Superior temporal gyrus (tissue), 1 donor: ENCODE measurements at regions not wholly inside any gene's neighbourhood (a gene's known extent, or its start where the extent isn't known, plus 50 kb on each side); places are given as distances from the start of the nearest gene placed in this dataset.
"Not testable (repeated sequence)": the region's sequence is repeated elsewhere in the genome, so short reads cannot be mapped to it uniquely, and the experiment has no call there.

ENCODE experiments used
- DNase-seq: peaks from one replicate; pipeline ENCODE4 v3.0.0-alpha.2; 2016; ENCODE audit errors: extremely low spot score

GRCh38 chr12:126248871-126249403, 1183.7 kb downstream of the AACS start:
- no peak for DNase-seq

- DNase-seq = no peak
Observed at GRCh38 chr12:126258190-126258589, 1193.0 kb downstream of the AACS start.

DNA sequence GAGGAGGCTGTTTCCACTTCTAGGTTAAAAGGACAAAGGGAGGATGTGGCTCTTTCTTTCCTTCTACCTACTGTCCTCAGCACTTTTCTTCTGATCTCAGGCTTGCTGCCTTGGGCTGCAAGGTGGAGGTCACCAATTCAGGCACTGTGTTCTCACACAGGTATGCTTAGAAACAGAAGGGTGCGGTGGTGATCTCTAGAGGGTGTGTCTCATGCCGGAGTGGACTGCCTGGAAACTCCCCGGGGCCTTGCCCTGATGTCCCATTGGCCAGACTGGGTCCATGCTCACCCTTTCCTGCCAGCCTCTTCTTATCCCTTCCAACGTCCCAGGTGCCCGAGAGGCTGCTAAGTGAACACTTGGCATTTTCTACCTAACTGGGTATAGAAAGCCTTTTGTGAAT, 1197.6 kb downstream of the AACS start:
- no peak for DNase-seq

DNA sequence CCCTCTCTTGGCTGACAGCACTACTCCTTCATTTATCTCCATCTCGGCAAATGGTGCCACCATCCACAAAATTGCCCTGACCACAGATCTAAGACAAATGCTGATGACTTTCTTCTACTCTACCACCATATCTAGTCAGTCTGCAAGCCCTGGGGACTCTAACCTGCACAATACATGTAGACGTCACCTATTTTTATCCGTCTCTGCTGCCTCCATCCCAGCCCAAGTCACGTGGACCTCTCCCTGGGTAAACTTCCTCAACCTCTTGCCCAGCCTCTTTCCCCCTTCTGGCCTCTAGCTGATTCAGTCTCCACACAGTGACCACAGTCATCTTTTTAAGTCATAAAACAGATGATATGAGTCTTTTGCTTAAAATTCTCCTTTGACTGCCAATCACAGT, 1203.0 kb downstream of the AACS start:
- no peak for DNase-seq

DNA sequence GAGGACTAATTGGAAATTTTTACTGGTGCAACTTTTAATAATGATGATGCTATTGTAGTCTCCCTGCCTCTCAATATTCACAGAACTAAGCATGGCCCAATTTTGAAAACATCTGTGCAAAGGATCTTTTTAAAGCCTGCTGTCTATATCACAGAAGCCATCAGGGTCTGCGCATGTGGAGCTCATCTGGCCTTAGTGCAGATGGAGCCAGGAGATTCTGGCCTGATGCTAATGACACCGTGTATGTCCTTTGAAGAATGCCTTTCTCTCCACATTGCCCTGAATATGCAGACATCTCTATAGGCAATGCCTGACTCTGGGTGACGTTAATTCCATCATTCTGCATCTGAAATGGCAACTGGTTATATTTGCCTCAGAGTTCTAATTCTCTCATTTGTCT, 1205.9 kb downstream of the AACS start:
- no peak for DNase-seq

- DNase-seq = no peak
Observed at GRCh38 chr12:126282691-126283090, 1217.5 kb downstream of the AACS start.

DNA sequence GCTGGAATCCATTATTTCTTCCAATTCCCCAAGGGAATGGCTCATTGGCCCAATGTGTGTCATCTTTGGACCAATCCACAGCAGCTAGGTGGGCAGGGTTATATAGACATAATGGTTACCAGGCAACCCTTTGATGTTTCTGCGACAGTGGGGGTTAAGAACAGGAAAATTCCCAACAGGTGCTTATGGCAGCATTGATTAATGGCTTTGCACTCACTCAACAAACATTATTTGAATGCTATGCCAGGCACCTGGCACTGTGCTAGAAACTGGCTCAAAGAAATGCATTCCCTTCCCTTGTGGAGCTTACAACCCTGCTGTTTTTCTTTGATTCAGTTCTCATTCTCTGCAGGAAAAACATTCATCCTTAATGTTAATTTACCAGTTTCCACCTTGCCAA, 1221.0 kb downstream of the AACS start:
- DNase-seq = no peak

- no peak for DNase-seq
Observed at GRCh38 chr12:126290456-126290855, 1225.2 kb downstream of the AACS start.

DNA sequence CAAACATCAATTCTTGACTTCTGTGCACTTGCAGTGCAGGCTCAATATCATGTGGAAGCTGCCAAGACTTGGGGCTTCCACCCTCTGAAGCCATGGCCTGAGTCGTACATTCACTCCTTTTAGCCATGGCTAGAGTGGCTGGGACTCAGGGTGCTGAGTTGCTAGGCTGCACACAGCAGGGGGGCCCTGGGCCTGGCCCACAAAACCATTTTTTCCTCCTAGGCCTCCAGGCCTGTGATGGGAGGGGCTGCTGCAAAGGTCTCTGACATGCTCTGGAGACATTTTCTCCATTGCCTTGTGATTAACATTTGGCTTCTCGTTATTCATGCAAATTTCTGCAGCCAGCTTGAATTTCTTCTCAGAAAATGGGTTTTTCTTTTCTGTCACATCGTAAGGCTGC, 1226.8 kb downstream of the AACS start:
- DNase-seq = not testable (repeated sequence)

GRCh38 chr12:126295652-126296051, 1230.4 kb downstream of the AACS start:
- DNase-seq = no peak

DNA sequence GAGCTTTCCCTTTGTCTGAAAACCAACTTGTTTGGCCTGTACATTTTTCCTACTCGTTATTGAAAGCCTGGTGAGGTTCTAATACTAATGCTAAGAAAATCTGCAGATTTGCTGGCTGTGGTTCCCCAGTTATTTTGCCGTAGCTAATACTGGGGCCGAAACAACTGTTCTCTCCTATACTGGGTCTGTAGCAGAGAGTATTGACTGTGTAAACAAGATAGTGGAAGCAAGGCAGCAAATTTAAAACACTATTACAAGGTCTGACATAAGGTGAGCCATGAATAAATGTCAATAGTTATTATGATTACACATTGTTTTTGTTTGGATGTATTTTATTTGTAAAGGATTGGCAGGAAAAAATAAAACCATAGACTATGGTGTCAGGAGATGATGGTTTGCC, 1244.0 kb downstream of the AACS start:
- no peak for DNase-seq

GRCh38 chr12:126312457-126312856, 1247.2 kb downstream of the AACS start:
- DNase-seq = no peak

DNA sequence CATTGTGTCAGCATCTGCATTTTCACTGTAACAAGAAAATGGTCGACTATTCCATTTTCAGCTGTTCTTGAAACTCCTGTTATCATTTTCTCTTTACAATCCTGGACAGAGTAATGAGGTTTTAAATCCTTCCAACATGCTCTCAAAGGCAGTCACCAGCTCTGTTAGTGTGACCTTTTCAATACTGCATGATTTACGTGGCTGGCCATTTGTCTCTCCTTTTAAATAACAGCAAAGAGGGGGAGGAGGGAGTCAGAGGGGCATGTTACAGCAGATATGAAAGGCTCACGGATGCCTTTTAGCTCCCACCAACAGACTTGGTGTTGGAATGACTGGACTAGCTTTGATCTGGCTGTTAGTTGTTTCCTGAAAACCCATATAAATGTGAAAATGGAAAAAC, 1251.2 kb downstream of the AACS start:
- no peak for DNase-seq

DNA sequence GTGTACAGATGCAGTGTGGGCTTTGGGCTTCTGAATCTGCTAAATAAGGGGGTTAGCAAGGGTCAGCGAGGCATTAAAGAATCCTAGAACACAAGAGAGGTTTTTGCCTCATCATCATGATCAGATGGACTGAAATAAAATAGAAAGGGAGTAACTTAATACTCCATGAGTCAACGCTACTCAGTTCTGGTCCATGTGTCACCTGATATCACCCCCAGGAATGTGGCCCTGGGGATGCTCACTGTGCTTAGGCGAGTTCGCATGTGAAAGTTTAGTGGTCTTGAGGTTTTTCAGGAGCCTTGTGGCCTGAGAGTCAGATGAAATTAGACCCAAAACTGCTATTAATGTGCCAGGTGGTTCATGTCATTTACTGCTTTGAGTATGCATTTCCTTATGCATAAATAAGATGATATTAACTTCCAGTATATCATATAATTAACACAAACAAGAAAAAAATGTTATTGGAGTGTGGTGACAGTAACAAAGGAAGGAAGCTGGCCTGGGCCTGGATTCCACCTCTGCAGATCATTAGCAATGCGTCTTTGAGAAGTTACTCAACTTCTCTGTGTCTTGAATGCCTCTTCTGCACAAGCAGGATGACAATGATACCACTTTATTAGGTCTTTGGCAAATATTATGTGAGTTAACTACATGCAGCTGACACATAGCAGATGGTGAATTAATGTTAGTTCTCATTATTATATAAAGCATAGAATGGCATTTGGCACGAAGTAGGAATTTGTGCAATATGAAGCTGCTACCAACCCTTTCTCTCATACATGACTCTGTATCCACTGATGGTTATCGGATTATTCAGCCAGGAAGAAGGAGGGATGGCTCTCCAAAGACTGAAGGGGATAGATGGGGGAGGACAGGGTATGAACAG, 1272.6 kb downstream of the AACS start:
- DNase-seq = no peak

DNA sequence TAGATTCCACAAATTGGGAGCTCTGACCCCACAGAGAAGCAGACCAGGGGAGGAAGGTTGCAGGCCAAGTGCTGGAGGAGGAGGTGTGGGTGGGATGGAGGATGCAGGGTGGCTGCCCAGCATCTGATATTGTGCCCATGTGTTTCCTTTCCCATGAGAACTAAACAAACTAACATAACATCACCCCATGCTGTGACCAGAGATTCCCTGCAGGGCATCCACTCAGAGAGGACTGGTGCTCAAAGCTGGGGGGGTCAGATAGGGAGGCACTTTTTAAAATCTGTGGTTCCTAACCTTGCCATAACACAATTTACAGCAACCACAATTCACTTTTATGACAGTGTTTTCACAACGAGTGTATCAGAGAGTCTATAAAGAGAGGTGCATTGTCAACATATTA, 1277.6 kb downstream of the AACS start:
- DNase-seq = no peak

GRCh38 chr12:126343321-126343720, 1278.1 kb downstream of the AACS start:
- DNase-seq = no peak

- no peak for DNase-seq
Observed at GRCh38 chr12:126346087-126346486, 1280.9 kb downstream of the AACS start.

- DNase-seq = no peak
Observed at GRCh38 chr12:126347421-126347820, 1282.2 kb downstream of the AACS start.

- DNase-seq = peak; percentile 57
Observed at GRCh38 chr12:126349383-126349782, 1284.1 kb downstream of the AACS start.

- no peak for DNase-seq
Observed at GRCh38 chr12:126353604-126354003, 1288.4 kb downstream of the AACS start.

DNA sequence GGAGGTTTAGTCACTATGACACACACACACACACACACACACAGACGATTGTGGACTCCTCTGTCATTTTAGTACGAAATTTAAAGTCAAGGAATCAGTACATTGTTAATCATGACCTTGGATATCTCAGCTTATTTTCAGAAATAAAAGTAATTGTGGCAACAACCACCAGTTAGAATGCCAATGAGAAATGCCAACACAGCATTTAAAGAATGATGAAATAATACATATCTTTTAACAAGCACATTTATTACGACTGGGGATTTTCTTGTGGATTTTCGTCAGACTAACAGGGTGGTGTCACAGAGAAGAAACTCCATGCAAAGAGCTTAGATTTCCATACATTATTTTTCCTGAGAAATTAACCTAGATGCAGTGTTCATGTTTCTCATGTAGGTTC, 1289.4 kb downstream of the AACS start:
- no peak for DNase-seq

DNA sequence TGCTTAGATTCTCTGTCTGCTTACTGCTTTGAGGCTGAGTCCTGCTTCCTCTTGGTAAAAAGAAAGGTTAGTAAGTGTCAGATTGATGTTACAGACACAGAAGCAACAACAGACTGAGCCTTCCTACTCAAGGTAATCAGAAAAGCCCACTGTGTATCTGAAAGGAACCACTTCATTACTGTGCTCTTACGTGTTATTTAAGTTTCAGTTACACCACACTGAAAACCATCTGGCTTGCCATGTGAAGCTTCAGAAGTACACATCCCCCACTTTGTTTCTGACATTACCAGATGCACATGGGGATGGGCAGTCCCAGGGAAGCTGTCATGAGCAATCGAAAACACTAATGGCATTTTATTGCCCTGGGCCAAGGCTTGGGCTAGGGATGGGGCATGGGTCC, 1290.1 kb downstream of the AACS start:
- peak; percentile 9 for DNase-seq

DNA sequence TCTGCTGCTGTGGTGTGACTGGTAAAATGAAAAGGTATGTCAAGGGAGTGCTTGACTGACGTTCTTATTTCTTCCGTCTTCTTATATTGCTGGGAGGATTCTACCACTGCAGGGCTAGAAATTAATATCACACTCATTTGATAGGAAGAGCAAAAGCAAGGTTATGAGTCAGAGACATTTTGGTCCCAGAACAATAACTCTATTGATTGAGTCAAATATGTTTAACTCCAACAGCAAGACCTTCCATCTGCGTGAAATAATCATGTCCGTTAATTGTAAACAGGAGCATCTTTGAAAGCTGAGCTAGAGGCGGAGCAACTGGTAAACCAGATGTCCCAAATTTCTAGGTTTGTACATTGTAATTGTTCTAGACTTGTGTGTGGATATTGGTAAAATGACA, 1293.6 kb downstream of the AACS start:
- DNase-seq = no peak

DNA sequence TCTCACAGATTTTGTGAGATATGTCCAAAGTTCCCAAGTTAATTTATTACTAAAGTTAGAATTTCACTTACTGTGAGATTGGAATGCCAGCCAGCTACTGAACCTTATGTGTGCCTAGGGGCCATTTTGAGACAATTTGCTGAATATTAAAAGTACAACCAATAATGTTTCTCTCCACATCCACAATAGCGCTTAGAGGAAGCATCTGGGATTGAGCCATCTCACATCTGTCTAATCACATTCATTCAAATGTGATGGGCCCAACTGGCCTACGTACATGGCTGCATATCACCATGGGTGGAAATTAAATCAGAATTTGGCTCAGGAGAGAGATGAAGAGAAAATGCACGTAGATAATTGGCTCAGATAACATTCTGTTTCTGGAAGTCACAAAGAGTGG, 1294.0 kb downstream of the AACS start:
- no peak for DNase-seq
